ENCODE measurements at regions not wholly inside any gene's neighbourhood (a gene's known extent, or its start where the extent isn't known, plus 50 kb on each side); places are given as distances from the start of the nearest gene placed in this dataset.

- no peak for TF ChIP-seq POLR2A (IDR thresholded peaks at IDR 0.05; ENCODE audit: low read depth, low read length)
- TF ChIP-seq POLR2AphosphoS5 (IDR thresholded peaks at IDR 0.05; ENCODE audit: low read depth, low read length) = no peak
- TF ChIP-seq TAF1 (IDR thresholded peaks at IDR 0.05; ENCODE audit: low read depth, low read length) = no peak
- TF ChIP-seq POU2F2 (IDR thresholded peaks at IDR 0.05; ENCODE audit: low read depth, low read length) = no peak
- TF ChIP-seq PAX5 (IDR thresholded peaks at IDR 0.05; ENCODE audit: insufficient read depth, low read length, severe bottlenecking) = no peak
- TF ChIP-seq SPI1 (IDR thresholded peaks at IDR 0.05; ENCODE audit: low read depth, low read length) = no peak
Measured at GRCh38 chr4:66906314-66906713, 639.0 kb downstream of the CENPC start.
